K562 (cell line): ENCODE measurements at regions not wholly inside any gene's neighbourhood (a gene's known extent, or its start where the extent isn't known, plus 50 kb on each side); places are given as distances from the start of the nearest gene placed in this dataset.
A peak's percentile ranks its signal among the peaks of the same experiment; 100 is the strongest.

Experiments
- ATAC-seq: fragments of 200-7000 bp; cut with Tn5 transposase; 3 replicates; pipeline ENCODE4 v1.9.1; 2020; ENCODE audit warnings: moderate library complexity
- BruUV-seq: library from RNA; stranded (reverse); fragments of 400-500 nt; replicated peaks from 2 replicates; lab custom pipeline; 2021; lab: Mats Ljungman, UMichigan
- CTCF ChIA-PET: fragments of 300-600 bp; formaldehyde crosslinking; extraction: SDS; loops from one replicate; lab custom pipeline; 2021; ENCODE audit warnings: low intra/inter-chr PET ratio; lab: Yijun Ruan, JAX
- POLR2A ChIA-PET: fragments of 300-600, 350-650 bp; sonication (Branson Sonifier 250); formaldehyde crosslinking; extraction: SDS; loops from one replicate; lab custom pipeline; 2021; ENCODE audit warnings: antibody characterized with exemption, inconsistent platforms; lab: Yijun Ruan, JAX
- DNase-seq, 4 experiments: peaks; one replicate each; pipeline versions ENCODE4 v3.0.0 to v3.0.0-alpha.2; 2011 to 2018; ENCODE audit warnings: low spot score in 3 of 4, mixed read lengths in 3 of 4; ENCODE audit errors: extremely low read depth in 1 of 4
- FAIRE-seq: peaks from 2 replicates; lab custom pipeline; 2011; peaks lifted over from hg19 to GRCh38; lab: Jason Lieb, UNC
- H2AFZ ChIP-seq: 2 replicates; pipeline ENCODE4 v1.6.0; 2011; ENCODE audit warnings: low read depth, low read length, control low read depth, inconsistent platforms
- H3K27ac ChIP-seq: fragments of 200-600 bp; 3 replicates; pipeline ENCODE4 v1.8.0; 2011; ENCODE audit warnings: low read depth, mild to moderate bottlenecking, control low read depth, inconsistent platforms, low read length, moderate library complexity, mixed read lengths; ENCODE audit errors: extremely low read depth
- H3K27me3 ChIP-seq, 2 experiments: fragments of 300-600 bp in 1 of 2; 2 replicates in 1 of 2; 3 replicates in 1 of 2; pipeline versions ENCODE4 v1.6.0 to v1.8.0; 2011; ENCODE audit warnings: inconsistent platforms in 2 of 2, low read length in 2 of 2, mild to moderate bottlenecking in 1 of 2, mixed read lengths in 1 of 2, moderate library complexity in 1 of 2; ENCODE audit not compliant: control insufficient read depth in 2 of 2, insufficient read depth in 2 of 2
- H3K36me3 ChIP-seq: fragments of 300-600 bp; 3 replicates; pipeline ENCODE4 v1.8.0; 2011; ENCODE audit warnings: mild to moderate bottlenecking, low read length, inconsistent platforms; ENCODE audit not compliant: control insufficient read depth, insufficient read depth
- H3K4me1 ChIP-seq, 2 experiments: fragments of 200-600 bp in 1 of 2; replicated peaks in 1 of 2; 2 replicates in 1 of 2; 3 replicates in 1 of 2; pipeline versions ENCODE4 v1.5.1 to v1.8.0; 2011; ENCODE audit warnings: inconsistent platforms in 2 of 2, low read length in 2 of 2, mild to moderate bottlenecking in 1 of 2, mixed read lengths in 1 of 2, moderate library complexity in 1 of 2; ENCODE audit not compliant: control insufficient read depth in 2 of 2, insufficient read depth in 2 of 2
- H3K4me2 ChIP-seq: 2 replicates; pipeline ENCODE4 v1.6.1; 2011; ENCODE audit warnings: low read length, control low read depth, inconsistent platforms, mixed read lengths; ENCODE audit not compliant: insufficient read depth
- H3K4me3 ChIP-seq: fragments of 200-600 bp; sonication (generic), shearing (Covaris generic); 2 replicates; pipeline ENCODE4 v1.5.1; 2016; ENCODE audit warnings: control low read depth, inconsistent platforms
- H3K79me2 ChIP-seq: fragments of 200-600 bp; 3 replicates; pipeline ENCODE4 v1.8.0; 2011; ENCODE audit warnings: low read length, inconsistent platforms; ENCODE audit not compliant: control insufficient read depth, insufficient read depth
- H3K9ac ChIP-seq, 2 experiments: 2 replicates each; pipeline versions ENCODE4 v1.6.0 to v1.6.1; 2011; ENCODE audit warnings: low read depth in 2 of 2, low read length in 2 of 2, control low read depth in 1 of 2, inconsistent platforms in 1 of 2, mild to moderate bottlenecking in 1 of 2, mixed read lengths in 1 of 2; ENCODE audit not compliant: insufficient read depth in 1 of 2
- H3K9me1 ChIP-seq: one replicate; pipeline ENCODE4 v1.6.0; 2011; ENCODE audit warnings: inconsistent platforms, mild to moderate bottlenecking, low read length, moderate library complexity; ENCODE audit not compliant: control insufficient read depth, insufficient read depth
- H3K9me3 ChIP-seq: replicated peaks from 2 replicates; pipeline ENCODE4 v1.5.1; 2011; ENCODE audit warnings: low read depth, low read length, inconsistent platforms; ENCODE audit not compliant: control insufficient read depth, insufficient read depth
- H4K20me1 ChIP-seq: replicated peaks from 2 replicates; pipeline ENCODE4 v1.6.1; 2011; ENCODE audit warnings: low read length, inconsistent platforms, mixed read lengths; ENCODE audit not compliant: control insufficient read depth, insufficient read depth
- GABPB2 ChIP-seq: fragments of 250-450 bp; sonication (Bioruptor Pico); conservative IDR thresholded peaks from 2 replicates; pipeline ENCODE4 v1.5.1; 2021; ENCODE audit warnings: mild to moderate bottlenecking
- HNRNPL ChIP-seq: fragments of 200-400 bp; formaldehyde crosslinking; IDR thresholded peaks from 2 replicates; pipeline ENCODE4 v1.6.1; 2017; ENCODE audit warnings: low read depth, mild to moderate bottlenecking, low read length
- SNRNP70 ChIP-seq: fragments of 200-400 bp; formaldehyde crosslinking; optimal IDR thresholded peaks from 2 replicates; pipeline ENCODE3; 2017; ENCODE audit warnings: low read depth, low read length
- TAF9B ChIP-seq: fragments of 450-650 bp; IDR thresholded peaks from 2 replicates; pipeline ENCODE4 v1.6.1; 2018; ENCODE audit warnings: mild to moderate bottlenecking; ENCODE audit not compliant: partially characterized antibody
- WHSC1 ChIP-seq: IDR thresholded peaks from one replicate; pipeline ENCODE4 v1.6.1; 2012; ENCODE audit warnings: low read length, control low read depth, inconsistent platforms
- ZBTB8A ChIP-seq: fragments of 450-650 bp; IDR thresholded peaks from 2 replicates; pipeline ENCODE4 v1.6.1; 2018; ENCODE audit warnings: mild to moderate bottlenecking, moderate library complexity; ENCODE audit not compliant: partially characterized antibody
- WGBS: fragments of 100-300 bp; shearing (Covaris generic); methylation state at CpG from one replicate; pipeline ENCODE4 v1.1.6; 2016; ENCODE audit warnings: low coverage, mixed read lengths; ENCODE audit not compliant: insufficient coverage; ENCODE audit errors: missing lambda C conversion rate; 5-methylcytosine and 5-hydroxymethylcytosine counted together
- in situ Hi-C: fragments of 300-500 bp; cut with MboI; formaldehyde crosslinking; loops from 4 replicates; pipeline ENCODE4 v1.15.0; 2018; ENCODE audit warnings: inconsistent platforms, mixed read lengths
- intact Hi-C: fragments of 100-400 bp; cut with micrococcal nuclease; formaldehyde crosslinking; loops from 2 replicates; pipeline ENCODE4 v1.14.2; 2022
- TF ChIP-seq, protein P1 (sequence below), 2 experiments: fragments of 200-800 bp in 1 of 2; sonication (Bioruptor generic) in 1 of 2; sonication (generic) in 1 of 2; formaldehyde crosslinking in 1 of 2; IDR thresholded peaks in 1 of 2; conservative IDR thresholded peaks in 1 of 2; 2 replicates each; pipeline versions ENCODE4 v1.5.0 to v1.6.1; 2016 to 2020; ENCODE audit warnings: missing compliant biosample characterization in 1 of 2, missing genetic modification characterization in 1 of 2, missing genetic modification reagents in 1 of 2
- TF ChIP-seq, protein P2 (sequence below): fragments of 250-450 bp; sonication (Bioruptor Pico); IDR thresholded peaks from 2 replicates; pipeline ENCODE4 v1.9.0; 2021; ENCODE audit warnings: mild to moderate bottlenecking
- TF ChIP-seq, protein P3 (sequence below): fragments of 250-450 bp; sonication (Bioruptor Pico); IDR thresholded peaks from 2 replicates; pipeline ENCODE4 v1.8.0; 2022; ENCODE audit warnings: moderate library complexity, mild to moderate bottlenecking, inconsistent platforms

DNA sequence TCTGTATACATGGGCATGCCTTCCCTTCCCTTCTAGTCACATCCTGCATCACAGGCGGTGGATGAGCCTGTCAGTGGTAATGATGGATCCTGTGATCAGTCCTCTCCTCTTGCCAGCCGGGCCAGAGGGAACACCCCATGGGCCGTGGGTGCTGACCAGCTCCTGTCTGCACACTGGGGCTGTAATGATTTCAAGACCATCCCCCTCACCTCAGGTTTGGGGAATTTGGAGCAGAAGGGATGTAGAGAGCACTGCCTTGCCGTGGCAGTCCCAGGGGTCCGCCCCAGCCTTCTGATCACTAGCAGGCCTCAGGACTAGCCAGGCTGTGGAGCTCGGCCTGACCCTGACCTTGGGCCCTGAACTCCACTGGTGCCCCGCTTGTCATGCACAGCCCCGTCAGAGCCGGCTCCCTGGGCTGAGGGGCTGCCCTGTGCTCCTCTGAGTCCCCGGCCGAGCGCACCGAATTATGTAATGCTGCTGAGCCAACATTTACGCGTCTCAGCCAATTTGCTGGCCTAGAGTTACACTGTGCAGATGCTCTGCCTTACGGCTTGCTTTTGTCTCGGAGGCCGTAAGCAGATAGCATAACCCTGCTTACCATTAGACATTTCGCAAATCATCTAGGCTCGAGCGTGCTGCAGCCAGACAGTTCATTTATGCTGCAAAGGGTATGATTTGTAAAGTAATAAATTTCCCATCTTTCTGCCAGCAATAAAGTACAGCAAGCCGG lies 155.3 kb downstream of the MACROH2A1 start:
- DNase-seq (no peak), FAIRE-seq (no peak), ATAC-seq (no peak)
- Histone ChIP-seq H3K4me1 (peaks cover 27 to 31% of the 10 kb centered on the region in 2 experiments), H3K79me2 (no peaks in the 10 kb centered on the region), H3K9ac (peak overlapping the region in 1 of 2 experiments; percentile 38; a peak in 1 of 4 replicates), H3K4me3 (no peak overlapping the region), H3K9me3 (no peaks in the 10 kb centered on the region), H3K27ac (no peak overlapping the region), H3K4me2 (no peak overlapping the region), H3K36me3 (no peaks in the 10 kb centered on the region), H4K20me1 (peaks cover 26% of the 10 kb centered on the region), H2AFZ (no peak overlapping the region), H3K9me1 (no peaks in the 10 kb centered on the region), H3K27me3 (no peaks in the 10 kb centered on the region)
- no TSS peak for BruUV-seq
- ChIA-PET POLR2A (interaction anchor here (1.6 kb wide), 1 partner anchor 14 kb away, joined by 5 read pairs; no protein-coding TSS in a partner anchor), CTCF (no interaction called here)
- in situ Hi-C loops = no loop called here
- WGBS = 79% methylated on average over 20 of the region's 22 CpGs
- TF ChIP-seq, protein P1, sequence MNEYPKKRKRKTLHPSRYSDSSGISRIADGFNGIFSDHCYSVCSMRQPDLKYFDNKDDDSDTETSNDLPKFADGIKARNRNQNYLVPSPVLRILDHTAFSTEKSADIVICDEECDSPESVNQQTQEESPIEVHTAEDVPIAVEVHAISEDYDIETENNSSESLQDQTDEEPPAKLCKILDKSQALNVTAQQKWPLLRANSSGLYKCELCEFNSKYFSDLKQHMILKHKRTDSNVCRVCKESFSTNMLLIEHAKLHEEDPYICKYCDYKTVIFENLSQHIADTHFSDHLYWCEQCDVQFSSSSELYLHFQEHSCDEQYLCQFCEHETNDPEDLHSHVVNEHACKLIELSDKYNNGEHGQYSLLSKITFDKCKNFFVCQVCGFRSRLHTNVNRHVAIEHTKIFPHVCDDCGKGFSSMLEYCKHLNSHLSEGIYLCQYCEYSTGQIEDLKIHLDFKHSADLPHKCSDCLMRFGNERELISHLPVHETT (CRISPR knock-in tag; conservative IDR thresholded peaks at IDR 0.05 in 1 of 2, IDR thresholded peaks at IDR 0.05 in 1 of 2) = no peak
- TF ChIP-seq ZBTB8A = no peak
- TF ChIP-seq HNRNPL = no peak
- no peak for TF ChIP-seq WHSC1
- TF ChIP-seq, protein P2, sequence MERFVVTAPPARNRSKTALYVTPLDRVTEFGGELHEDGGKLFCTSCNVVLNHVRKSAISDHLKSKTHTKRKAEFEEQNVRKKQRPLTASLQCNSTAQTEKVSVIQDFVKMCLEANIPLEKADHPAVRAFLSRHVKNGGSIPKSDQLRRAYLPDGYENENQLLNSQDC (CRISPR knock-in tag) = no peak
- TF ChIP-seq, protein P3, sequence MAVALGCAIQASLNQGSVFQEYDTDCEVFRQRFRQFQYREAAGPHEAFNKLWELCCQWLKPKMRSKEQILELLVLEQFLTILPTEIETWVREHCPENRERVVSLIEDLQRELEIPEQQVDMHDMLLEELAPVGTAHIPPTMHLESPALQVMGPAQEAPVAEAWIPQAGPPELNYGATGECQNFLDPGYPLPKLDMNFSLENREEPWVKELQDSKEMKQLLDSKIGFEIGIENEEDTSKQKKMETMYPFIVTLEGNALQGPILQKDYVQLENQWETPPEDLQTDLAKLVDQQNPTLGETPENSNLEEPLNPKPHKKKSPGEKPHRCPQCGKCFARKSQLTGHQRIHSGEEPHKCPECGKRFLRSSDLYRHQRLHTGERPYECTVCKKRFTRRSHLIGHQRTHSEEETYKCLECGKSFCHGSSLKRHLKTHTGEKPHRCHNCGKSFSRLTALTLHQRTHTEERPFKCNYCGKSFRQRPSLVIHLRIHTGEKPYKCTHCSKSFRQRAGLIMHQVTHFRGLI (CRISPR knock-in tag) = no peak
- no peak for TF ChIP-seq TAF9B
- TF ChIP-seq GABPB2 (CRISPR knock-in tag) = no peak
- no peak for TF ChIP-seq SNRNP70
- intact Hi-C loops = no loop called here
